ENCODE measurements at regions not wholly inside any gene's neighbourhood (a gene's known extent, or its start where the extent isn't known, plus 50 kb on each side); places are given as distances from the start of the nearest gene placed in this dataset.
A peak's percentile ranks its signal among the peaks of the same experiment; 100 is the strongest.
"Not testable (repeated sequence)": the region's sequence is repeated elsewhere in the genome, so short reads cannot be mapped to it uniquely, and the experiment has no call there.

DNA sequence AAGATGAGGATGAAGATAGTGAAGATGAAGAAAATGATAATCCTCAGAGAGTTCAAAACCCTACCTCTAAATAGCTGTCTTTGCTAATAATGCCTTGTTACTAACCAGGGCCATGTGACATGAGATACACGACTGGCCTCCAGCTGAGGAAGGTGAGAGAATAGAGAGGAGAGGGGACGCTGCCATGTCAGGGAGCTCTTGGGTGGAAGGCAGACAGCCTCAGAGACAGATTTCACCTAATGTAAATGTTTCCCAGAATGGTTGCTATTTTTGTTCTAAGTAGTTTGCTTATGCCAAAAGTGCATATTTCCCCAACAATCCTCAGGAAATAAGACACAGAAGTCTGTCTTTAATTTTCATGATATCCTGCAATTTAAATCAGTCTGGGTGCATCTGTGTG lies 138.4 kb downstream of the ELOVL4 start:
- no peak for DNase-seq

DNA sequence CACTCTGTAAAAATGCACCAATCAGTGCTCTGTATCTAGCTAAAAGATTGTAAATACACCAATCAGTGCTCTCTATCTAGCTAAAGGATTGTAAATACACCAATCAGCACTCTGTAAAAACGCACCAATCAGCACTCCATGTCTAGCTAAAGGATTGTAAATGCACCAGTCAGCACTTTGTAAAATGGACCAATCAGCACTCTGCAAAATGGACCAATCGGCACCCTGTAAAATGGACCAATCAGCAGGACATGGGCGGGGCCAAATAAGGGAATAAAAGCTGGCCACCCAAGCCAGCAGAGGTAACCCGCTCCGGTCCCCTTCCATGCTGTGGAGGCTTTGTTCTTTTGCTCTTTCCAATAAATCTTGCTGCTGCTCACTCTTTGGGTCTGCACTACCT lies 140.7 kb downstream of the ELOVL4 start:
- DNase-seq, result not testable (repeated sequence)

DNA sequence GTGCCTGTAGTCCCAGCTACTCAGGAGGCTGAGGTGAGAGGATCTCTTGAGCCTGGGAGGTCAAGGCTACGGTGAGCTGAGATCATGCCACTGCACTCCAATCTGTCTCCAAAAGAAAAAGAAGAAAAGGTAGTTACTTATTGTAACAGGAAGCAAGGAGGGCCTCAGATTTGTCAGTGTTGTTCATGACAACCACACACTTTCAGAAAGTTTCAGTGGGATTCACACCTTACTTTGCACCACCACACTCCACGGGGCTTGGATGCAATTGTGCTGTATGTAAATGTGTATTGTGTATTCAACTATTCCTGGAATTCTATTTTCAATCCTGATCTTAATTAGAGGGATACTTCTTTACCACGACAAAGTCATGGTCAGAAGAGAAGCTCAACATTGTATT lies 142.6 kb downstream of the ELOVL4 start:
- no peak for DNase-seq

DNA sequence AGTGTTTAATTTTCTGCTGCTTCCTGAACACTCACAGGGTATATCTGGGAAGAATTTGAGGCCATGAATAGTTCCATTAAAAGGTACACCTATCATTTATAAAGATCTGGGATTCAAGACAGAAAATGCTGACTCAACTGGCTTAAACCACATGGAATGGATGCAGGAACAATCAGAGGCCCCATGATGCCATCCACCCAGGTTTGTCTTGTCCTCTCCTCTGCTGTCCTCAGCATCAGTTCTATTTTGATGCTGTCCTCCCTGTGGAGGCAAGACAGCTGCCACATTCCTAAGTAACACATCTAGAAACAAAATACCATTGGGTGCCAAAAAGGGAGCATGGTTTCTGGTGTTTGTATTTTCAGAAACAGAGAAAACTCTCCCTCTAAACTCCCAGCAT lies 143.4 kb downstream of the ELOVL4 start:
- no peak for DNase-seq

DNA sequence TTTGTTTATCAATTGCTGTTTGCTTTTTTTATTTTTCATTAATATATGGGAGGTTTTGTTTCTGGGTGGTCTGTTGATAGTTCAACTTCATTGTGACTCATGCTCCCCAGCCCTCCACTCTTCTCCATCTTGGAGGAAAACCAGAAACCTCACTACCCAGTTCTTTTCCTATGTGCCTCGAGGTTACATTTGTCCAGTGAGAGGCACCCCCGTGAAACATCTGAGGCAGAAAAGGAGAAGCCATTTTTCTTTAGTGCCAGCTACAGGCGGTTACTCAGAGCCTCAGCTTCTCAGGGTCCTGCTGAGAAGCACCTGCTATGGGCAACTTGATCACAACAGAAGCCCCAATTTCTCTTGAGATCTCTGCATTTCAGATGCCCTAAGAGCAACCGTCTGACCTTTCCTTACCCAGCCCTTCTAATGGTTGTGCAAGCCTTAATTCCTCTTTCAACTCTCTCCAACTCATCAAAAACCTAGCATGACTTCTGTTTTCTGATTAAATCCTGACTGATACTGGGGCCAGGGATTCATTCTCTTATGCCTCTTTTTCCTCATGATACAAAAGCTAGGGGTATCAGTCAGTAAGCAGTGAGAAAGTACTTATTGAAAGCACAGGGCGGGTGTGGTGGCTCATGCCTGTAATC lies 144.6 kb downstream of the ELOVL4 start:
- DNase-seq, result no peak

DNA sequence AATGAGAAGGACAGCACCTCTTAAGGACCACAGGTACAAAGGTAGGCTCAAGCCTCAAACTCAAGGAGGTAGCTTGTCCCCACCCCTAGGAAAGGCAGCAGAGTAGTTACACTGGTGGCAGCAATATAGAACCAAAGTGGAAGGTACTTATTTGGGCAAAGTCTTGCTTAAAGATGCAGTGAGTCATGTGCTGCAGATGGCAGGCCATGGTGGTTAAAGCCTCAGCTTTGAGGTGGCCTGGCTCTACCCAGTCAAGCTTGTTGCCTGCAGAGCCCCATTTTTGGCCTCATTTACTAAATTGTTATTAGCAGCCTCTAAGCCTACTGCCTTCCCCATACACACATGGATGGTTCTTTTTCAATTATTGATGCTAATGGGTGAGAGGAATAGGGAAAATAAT lies 146.0 kb downstream of the ELOVL4 start:
- DNase-seq, result no peak

DNA sequence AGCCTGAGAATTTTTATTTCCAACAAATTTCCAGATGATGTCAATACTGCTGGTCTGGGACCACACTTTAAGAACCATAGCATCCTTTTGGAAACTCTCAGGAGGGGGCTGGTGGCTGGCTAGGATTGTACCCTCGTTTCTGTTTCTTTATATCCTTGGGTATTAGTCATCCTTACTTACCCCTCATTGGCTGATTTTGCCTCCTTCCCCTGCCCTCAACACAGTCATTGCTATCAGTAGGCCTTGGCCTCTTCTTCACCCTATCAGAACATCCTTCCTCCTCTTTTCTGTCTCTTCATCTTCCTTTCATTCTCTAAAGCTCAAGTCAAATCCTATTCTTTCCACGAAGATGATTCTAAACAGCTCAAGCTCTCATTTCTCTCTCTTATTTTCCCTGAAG lies 148.5 kb downstream of the ELOVL4 start:
- no peak for DNase-seq

DNA sequence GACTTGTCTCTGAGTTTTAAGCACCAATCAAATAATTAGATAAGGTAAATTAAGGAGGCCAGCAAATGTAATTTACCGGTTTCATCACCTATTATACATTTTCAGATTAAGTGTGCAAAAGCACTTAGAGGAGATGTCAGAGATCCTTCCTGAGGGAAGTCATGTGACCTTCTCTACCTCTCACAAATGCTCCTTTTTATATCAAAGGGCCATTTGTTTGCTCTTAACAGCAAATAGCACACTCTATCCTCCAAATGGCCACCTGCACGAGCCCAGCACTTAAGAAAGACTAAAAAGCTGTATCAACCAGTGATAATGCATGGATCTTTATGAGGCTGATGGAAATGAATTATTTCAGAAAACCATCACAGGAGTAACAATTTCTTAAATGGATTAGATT lies 149.4 kb downstream of the ELOVL4 start:
- no peak for DNase-seq

DNA sequence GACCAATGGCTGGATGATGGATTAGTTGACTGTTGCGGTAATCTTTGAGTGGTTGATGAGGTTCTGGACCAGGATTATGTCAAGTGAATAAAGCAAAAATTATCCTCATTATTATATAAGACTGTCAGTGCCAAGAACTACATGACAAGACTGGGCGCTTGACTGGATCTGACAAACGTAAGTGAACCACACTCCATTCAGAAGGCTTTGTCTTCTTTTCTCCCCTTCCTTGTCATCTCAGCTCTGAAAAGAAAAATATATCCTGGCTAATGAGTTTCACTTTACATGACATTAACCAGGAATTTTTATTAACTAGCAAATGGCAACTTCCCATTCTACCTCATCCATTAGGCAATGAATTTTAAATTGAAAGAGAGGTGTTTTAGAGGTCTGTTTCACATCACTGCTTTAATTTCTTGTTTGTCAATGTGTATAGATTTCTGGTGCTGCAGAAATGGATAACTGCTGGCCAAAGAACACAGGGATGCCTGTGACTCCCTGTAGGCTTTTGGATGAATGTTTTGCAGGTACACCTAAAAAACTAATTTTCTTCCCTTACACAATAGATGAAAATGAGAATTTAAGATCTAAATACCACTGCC lies 150.1 kb downstream of the ELOVL4 start:
- DNase-seq, result no peak

DNA sequence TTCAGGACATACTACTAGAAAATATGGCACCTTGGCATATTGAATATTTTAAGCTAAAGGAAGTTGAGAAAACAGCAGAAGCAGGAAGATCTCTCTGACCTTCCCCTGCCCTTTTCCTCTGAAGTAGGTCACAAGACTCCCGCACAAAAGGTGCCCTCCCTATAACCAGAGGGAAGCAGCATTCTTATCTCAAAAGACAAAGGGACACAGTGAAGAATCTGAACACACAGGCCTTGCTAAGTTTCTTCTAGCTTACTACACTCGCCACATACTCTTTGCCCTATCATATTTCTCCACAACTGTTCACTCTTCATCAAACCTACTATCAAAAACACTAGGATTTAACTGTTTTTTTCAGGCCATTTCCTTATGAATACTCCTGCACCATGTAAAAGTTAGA lies 151.2 kb downstream of the ELOVL4 start:
- DNase-seq, result peak; percentile 69

DNA sequence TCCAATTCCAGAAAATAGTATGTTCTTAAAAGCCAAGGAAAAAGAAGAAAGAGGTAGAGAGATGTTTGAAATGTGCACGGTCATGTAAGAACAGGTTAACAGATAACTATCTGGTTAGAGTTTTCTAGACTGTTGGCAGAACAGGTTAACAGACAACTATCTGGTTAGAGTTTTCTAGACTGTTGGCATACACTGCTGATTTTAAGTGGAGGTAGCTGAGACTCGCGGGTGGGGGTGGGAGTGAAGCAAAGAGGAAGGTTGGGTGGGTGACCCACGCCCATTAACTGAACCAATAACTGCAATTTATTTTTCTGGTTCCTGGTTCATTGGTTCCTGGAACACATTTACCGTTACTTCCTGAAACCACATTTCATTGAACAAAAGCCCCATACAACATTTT lies 157.5 kb downstream of the ELOVL4 start:
- no peak for DNase-seq

DNA sequence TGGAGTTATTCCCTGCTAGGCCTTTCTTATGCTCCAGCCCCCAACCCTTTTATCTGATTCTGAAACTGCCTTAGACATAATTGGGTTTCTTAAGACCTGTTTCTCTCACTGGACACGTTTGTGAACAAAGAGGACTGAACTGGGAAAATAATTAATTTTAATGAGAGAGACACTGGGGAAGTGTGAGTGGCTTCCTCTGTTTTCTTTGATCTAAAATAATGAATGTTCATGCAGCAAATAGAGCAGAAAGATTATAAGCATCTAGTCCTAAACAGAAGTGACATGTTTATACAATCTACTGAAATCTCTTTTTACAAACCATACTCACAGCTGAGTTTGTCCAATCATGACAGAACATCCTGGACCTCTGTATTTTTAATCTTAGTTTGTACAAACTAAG lies 157.6 kb downstream of the SH3BGRL2 start:
- no peak for DNase-seq

DNA sequence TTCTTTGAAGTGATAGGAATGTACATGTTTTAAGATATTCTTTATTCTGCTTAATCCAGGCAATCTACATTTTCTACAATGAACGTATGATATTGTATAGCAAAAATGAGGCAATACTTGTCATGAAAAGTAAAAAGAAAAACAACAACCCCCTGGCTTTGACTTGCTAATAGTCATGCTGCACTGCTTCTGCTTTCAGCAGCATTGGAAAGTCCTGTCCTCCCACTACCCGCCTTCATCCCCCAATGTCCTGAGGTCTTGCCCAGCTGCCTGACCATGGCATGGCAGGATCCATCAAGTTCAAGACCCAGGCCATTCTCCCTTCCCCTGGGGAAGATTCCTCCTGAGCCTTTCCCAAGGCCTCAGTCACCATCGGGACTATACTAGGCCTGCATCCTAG lies 156.5 kb downstream of the SH3BGRL2 start:
- DNase-seq, result no peak

DNA sequence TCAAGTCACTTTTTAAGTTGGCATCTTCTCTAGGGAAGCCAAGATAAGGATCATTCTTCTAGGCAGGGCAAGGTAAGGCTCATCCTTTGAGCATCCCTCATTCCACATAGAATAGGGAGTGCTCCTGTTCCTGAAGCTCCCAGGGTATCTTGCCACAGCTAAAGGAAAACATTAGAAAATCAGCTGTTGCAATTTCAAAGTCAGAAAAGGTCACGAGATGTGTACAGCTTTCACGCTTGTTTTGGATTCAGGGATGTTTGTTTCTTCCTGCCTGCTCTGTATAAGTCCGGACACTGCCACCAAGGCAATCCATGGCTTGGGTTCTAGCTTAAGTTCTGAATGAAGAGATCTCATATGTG lies 153.2 kb downstream of the SH3BGRL2 start:
- no peak for DNase-seq

DNA sequence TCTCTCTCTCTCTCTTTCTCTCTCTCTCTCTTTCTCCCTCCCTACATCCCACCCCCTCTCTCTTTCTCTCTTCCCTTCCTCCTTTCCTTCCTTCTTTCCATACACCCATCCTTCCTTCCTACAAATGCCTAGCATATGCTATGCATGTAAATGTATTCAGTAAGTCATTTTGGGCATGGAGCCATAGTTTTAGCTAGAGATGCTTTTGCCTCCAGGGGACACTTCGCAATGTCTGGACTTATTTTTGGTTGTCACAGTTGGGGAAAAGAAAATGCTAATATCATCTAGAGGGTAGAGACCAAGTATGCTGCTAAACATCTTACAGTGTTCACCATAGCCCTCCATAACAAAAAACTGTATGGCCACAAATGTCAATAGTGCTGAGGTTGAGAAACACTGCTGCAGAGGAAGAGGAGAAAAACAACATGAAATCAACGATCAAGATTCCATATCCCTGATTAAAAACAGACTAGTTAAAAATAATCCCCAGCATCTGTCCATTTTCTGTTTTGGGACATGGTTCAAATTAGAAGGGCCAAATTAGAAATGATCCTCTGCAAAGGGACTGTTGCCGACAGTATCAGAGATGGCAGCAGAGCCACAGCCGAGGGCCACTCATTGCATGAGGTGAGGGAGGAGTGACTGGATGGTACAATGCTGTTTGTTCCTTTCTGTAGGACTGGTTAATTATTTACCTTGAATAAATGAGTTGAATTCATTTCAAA lies 152.7 kb downstream of the SH3BGRL2 start:
- DNase-seq, result no peak

DNA sequence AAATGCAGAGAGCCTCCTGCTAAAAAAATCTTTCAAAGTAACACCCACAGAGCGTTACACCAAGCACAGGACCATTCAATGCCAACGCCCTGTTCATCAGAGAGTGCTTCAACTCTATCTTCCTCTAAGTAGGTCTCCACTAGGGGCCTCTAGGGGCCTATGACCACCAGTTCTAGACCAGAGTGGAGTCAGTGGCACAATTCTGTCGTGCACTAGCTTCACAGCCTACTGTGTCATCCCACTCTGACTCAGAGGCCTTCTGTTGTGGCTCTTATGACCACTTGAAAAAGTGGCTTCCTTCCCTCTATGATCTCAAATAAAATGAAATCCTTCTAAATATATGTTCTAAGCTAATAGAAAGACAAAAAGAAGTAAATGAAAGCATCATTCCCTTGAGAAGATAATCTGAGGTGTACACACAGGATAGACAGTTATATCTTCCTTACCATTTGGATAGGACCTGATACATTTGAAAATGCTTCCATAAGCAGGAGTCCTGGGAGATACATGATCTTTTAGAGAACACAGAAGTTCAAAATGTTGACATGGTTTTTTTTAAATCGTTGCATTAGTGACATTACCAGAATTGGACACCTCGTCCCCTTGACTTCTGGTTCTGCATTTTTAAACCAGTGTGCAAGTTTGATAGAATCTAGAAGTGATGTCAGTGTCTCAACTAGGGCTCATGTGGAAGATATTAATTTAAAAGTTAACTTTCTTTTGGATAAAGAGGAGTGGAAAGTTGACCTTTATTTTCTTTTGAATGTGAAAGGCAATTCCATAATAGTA lies 151.9 kb downstream of the SH3BGRL2 start:
- no peak for DNase-seq

DNA sequence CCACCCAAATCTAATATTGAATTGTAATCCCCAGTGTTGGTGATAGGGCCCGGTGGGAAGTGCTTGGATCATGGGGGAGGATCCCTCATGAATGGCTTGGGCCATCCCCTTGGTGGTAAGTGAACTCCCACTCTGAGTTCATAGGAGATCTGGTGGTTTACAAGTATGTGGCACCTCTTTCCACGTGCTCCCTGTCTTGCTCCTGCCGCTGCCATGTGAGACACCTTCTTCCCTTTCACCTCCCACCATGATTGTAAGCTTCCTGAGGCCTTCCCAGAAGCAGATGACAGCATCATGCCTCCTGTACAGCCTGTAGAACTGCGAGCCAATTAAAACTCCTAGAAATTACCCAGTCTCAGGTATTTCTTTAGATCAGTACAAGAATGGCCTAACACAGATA lies 150.8 kb downstream of the SH3BGRL2 start:
- no peak for DNase-seq

DNA sequence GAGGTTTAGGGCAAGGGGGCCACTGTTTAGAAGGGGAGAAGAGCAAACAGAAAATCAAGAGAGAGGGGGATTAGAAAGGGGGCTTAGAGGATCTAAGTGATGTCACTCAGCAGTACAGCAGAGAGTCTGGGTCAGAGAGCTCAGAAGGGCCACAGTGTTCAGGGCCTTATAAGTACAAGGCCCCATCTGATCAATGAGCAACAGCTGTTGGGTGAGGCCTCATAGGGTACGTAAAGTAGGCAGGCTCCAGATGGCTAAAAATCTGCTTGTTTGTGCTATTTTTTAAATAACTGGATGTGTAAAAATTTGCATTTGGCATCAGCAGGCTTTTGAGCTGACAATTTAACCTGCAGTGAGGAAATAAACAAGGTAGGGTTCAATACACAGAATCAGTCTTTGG lies 149.8 kb downstream of the SH3BGRL2 start:
- no peak for DNase-seq

DNA sequence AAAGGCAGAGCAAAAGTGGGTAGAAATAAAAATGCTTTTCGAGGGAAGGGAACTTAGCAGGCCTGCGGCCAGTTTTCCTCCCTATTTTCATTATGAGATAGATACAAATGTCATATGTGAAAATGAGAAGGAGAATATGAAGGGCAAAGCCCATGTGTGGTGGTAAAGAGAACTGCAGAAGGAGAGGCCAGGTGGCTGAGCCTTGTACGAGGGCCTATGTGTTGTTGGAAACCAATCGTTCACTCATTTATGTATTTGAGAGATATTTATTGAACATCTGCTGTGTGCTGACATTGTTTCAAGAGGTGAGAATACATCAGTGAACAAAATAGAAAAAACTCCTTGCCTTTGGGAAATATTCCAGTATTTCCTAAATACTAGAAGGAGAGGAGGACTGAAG lies 147.7 kb downstream of the SH3BGRL2 start:
- DNase-seq, result no peak

DNA sequence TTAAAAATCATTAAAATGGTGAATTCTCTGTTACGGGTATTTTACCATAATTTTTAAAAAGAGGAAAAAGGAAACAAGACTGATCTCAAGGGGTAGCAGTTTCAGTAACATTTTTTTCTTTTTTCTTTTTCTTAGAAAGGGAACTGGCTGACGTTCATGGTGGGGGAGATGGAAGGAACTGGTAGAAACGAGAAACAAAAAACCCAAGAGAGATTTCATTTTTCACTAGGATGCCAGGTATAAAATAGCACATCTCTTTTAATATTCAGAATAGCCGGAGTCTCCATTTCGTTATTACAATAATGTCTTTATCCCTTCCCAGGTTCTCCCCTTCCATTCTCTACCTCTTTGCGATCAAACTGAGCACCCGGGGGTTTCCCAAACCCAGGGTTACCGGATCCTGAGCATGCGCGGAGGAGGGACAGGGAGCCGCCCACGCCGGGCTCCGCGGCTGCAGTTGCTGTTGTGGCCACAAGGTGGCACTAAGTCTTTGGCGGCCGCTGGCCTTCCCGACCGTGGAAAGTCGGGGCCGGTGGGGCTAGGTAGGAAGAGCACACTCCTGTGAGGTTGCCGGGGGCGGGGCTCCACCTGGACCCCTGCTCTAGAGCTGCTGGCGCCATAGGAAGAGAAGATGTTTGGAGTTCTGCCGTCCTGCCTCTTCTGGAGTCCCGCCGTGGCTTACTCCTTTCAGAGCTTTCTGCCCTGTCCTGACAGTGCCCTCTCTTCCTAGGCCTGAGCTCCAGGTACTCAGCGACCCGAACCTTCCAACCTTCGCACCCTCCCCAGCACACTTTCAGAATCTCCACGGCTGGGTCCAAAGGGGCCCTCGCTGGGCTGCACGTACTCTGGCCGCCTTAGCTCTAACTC lies 146.8 kb downstream of the SH3BGRL2 start:
- DNase-seq, result peak; percentile 80

DNA sequence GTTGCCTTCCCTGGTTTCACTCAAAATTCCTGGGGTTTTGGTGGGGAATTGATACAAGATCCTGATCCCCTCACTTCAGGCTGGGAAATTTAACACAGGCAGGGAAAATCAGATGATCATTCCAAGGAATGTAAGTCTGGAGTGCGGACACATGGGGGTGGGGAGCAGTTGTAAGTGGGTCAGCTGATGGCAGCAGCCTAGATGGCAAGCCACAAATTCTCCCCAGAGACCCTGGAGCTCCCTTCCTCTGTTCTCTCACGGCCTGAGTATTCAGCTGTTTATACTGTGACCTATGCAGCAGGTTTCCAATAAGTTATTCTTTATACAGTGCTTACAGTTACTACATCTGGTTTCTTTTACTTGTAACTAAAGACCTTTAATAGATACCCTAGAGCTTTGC lies 144.9 kb downstream of the SH3BGRL2 start:
- DNase-seq, result no peak

DNA sequence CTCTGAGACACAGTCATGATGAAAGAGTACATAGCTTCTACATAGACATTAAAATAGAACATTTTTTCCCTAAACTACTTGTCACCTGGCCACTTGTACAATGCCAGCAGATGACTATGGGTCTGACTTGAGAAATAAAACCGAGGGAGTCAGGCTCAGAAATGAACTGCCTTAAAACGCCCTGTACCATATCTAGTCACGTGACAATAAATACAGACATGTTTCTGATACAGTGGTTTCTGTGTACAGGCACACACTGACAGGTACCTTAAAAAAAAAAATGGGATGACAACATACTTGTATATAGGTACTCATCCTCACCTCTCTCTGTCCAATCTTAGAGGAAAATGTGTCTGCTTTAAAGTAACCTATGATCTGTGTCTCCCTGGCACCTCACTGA lies 144.1 kb downstream of the SH3BGRL2 start:
- DNase-seq, result no peak

DNA sequence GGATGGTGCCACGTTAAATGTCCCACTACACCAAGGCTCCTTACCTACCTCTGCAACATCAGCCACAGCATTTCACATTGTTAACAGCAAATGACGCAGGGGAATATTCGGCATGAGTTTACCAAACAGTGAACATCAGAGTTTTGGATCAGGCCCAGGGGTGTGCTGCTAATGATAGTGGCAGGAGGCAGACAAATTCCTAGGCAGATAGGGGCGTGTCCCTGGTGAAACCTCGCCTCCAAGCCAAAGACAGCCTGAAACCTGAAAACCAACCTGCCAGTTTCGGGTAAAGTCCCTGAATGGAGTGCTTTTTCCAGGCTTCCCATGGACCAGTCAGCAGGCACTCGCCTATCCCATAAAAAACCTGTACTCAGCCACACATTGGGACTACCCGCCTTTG lies 133.6 kb downstream of the SH3BGRL2 start:
- DNase-seq, result peak; percentile 61

All from hematopoietic multipotent progenitor cell treated with erythropoietin and hydrocortisone succinate and interleukin-3 and kit ligand, for 6 days (in vitro differentiated cells).